Esophagus squamous epithelium (tissue), 5 donors: ENCODE measurements at regions not wholly inside any gene's neighbourhood (a gene's known extent, or its start where the extent isn't known, plus 50 kb on each side); places are given as distances from the start of the nearest gene placed in this dataset.

Experiments used
- DNase-seq: peaks from one replicate; lab custom pipeline; 2025; lab: John Stamatoyannopoulos, UW
- H3K27ac ChIP-seq, 4 donors: fragments of 200-600 bp; sonication (generic); one replicate each; pipeline ENCODE4 v1.5.1; 2016 to 2019; ENCODE audit warnings: mild to moderate bottlenecking in 1 of 4
- H3K27me3 ChIP-seq, 4 donors: fragments of 200-600 bp; sonication (generic); 1 replicate in 3 of 4; 2 replicates in 1 of 4; pipeline versions ENCODE4 v1.5.1 to v1.6.0; 2017 to 2021; ENCODE audit warnings: antibody characterized with exemption in 1 of 4
- H3K36me3 ChIP-seq, 3 donors: fragments of 200-600 bp; sonication (generic); one replicate each; pipeline ENCODE4 v1.5.1; 2016 to 2019
- H3K4me1 ChIP-seq, 3 donors: fragments of 200-600 bp; sonication (generic); one replicate each; pipeline ENCODE4 v1.5.1; 2017 to 2019
- H3K4me3 ChIP-seq, 4 donors: fragments of 200-600 bp; sonication (generic); 1 replicate in 3 of 4; 2 replicates in 1 of 4; pipeline ENCODE4 v1.5.1; 2016 to 2019; ENCODE audit warnings: mild to moderate bottlenecking in 2 of 4, moderate library complexity in 1 of 4
- H3K9me3 ChIP-seq, 3 donors: fragments of 200-600 bp; sonication (generic); one replicate each; pipeline ENCODE4 v1.5.1; 2016 to 2019
- CTCF ChIP-seq, 6 experiments: fragments of 450-650 bp in 4 of 6; fragments of 200-600 bp in 2 of 6; sonication (generic) in 2 of 6; IDR thresholded peaks; one replicate each; pipeline ENCODE4 v1.5.1; 2016 to 2019; ENCODE audit warnings: antibody characterized with exemption in 6 of 6, mild to moderate bottlenecking in 4 of 6, moderate library complexity in 4 of 6
- POLR2A ChIP-seq, 4 donors: fragments of 450-650 bp; IDR thresholded peaks; one replicate each; pipeline ENCODE4 v1.6.1; 2017; ENCODE audit warnings: antibody characterized with exemption in 4 of 4, mild to moderate bottlenecking in 4 of 4, moderate library complexity in 3 of 4
- WGBS, 2 donors: methylation state at CpG; one replicate each; pipeline ENCODE4 v1.1.5; 2018; 5-methylcytosine and 5-hydroxymethylcytosine counted together
- intact Hi-C: fragments of 100-400 bp; cut with DNase I; formaldehyde crosslinking; loops from one replicate; pipeline ENCODE4 v1.15.0; 2022
- donor health status: DM: yes; HTN: yes; CAD: no.

DNA sequence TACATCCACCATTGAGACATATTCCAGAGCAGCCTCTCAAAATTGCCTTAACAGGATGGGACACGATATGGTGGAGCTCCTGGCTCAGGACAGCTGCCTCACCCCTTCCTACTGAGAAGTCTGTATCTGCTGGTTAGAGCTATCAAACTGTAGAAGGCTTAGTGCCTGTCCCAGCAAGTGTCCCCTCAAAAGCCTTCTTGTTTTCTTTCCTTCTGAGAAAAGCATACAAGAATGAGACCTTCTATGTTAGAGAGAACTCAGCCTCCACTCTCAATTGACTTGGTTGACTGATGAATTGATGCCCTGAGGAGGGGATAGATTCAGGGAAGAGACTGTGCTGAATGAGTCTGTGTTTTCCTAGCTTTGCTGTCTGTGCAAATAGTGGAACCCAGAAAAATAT lies 2020.9 kb downstream of the TP53TG3F start:
- TF ChIP-seq CTCF (IDR thresholded peaks at IDR 0.05) (no peak), POLR2A (IDR thresholded peaks at IDR 0.05) (no peak)
- WGBS, 2 donors, result 20 to 29% methylated on average over 1 of the region's 1 CpG
- H3K27me3 ChIP-seq, result no peaks in the 10 kb centered on the region
- intact Hi-C loops, result no loop called here
- H3K9me3 ChIP-seq, result no peaks in the 10 kb centered on the region
- H3K36me3 ChIP-seq, result no peaks in the 10 kb centered on the region
- no peak for DNase-seq
- no peak overlapping the region for H3K4me3 ChIP-seq
- no peak overlapping the region for H3K27ac ChIP-seq
- no peaks in the 10 kb centered on the region for H3K4me1 ChIP-seq

DNA sequence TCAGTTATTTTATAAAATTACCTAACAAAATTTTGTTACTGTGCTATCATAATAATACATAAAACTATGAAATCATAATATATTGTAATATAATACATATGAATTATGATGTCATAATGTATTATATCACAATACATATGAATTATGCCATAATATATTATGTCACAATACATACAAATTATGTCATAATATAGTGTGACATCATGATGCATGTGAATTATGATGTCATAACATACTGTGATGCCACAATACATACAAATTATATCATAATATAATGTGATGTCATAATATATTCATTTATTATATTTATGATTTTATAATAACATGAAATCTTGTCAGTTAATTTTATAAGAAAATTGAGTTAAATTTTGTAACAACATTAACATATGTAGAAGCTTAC lies 2021.6 kb downstream of the TP53TG3F start:
- DNase-seq, result no peak
- H3K27ac ChIP-seq, result no peak overlapping the region
- intact Hi-C loops, result no loop called here
- H3K4me1 ChIP-seq, result no peaks in the 10 kb centered on the region
- no peaks in the 10 kb centered on the region for H3K27me3 ChIP-seq
- no peaks in the 10 kb centered on the region for H3K9me3 ChIP-seq
- no peak for TF ChIP-seq CTCF (IDR thresholded peaks at IDR 0.05)
- no peak for TF ChIP-seq POLR2A (IDR thresholded peaks at IDR 0.05)
- H3K36me3 ChIP-seq, result no peaks in the 10 kb centered on the region
- no peak overlapping the region for H3K4me3 ChIP-seq

DNA sequence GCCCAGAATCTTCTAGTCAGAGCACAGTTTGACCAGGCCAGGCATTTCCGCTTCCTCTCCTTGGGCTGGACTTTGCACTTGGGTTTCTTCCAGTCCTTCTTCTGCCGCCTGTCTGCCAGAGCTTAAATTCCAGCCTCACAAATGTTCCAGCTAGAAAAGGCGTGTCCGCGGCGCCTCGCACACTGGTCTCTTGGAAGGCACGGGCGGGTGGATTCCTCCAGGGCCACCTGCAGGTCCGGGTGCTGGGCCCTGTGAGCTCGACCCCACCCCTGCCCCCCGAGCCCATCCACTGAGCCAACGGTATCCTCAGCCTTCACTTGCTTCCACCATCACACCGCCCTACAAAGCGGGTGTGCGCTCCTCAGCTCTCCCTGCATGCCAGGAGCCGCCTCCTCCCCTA lies 2026.5 kb downstream of the TP53TG3F start:
- no peak overlapping the region for H3K27ac ChIP-seq
- intact Hi-C loops, result no loop called here
- no peak for TF ChIP-seq CTCF (IDR thresholded peaks at IDR 0.05)
- no peak for TF ChIP-seq POLR2A (IDR thresholded peaks at IDR 0.05)
- H3K4me3 ChIP-seq, result no peak overlapping the region
- 78 to 86% methylated on average over 13 to 17 of the region's 17 CpGs for WGBS, 2 donors
- H3K9me3 ChIP-seq, result no peaks in the 10 kb centered on the region
- no peaks in the 10 kb centered on the region for H3K36me3 ChIP-seq
- no peaks in the 10 kb centered on the region for H3K4me1 ChIP-seq
- no peak for DNase-seq
- H3K27me3 ChIP-seq, result no peaks in the 10 kb centered on the region

DNA sequence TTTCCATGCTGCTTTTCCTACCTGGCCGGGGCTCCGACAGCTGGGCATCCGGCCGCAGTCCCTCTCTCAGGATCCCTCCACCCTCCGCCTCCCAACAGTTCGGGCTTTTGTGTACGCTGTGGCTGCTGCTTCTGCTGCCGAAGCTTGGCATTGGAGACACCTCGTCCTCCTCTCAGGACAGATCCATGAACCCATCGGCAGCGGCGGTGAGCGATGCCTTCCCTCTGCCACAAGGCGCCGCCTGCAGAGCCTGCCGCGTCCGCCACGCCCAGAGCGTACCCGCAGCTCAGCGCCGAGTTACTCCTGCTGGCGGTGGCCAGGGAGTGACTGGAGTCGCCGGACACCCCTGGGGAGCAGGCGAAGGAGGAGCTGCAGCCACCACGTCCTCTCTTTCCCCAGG lies 2032.8 kb downstream of the TP53TG3F start:
- H3K27ac ChIP-seq, result no peak overlapping the region
- DNase-seq, result no peak
- H3K9me3 ChIP-seq, result no peaks in the 10 kb centered on the region
- H3K4me3 ChIP-seq, result no peak overlapping the region
- H3K4me1 ChIP-seq, result no peaks in the 10 kb centered on the region
- H3K27me3 ChIP-seq, result no peaks in the 10 kb centered on the region
- intact Hi-C loops, result no loop called here
- H3K36me3 ChIP-seq, result no peaks in the 10 kb centered on the region
- TF ChIP-seq POLR2A (IDR thresholded peaks at IDR 0.05) (no peak), CTCF (IDR thresholded peaks at IDR 0.05) (no peak)
- WGBS, 2 donors, result 79 to 84% methylated on average over 5 to 8 of the region's 28 CpGs

GRCh38 chr16:35497399-35497798 lies 2038.0 kb downstream of the TP53TG3F start:
- no peak for DNase-seq
- Histone ChIP-seq H3K4me3 (no peak overlapping the region), H3K9me3 (no peaks in the 10 kb centered on the region), H3K27me3 (no peaks in the 10 kb centered on the region), H3K27ac (no peak overlapping the region), H3K36me3 (no peaks in the 10 kb centered on the region), H3K4me1 (no peaks in the 10 kb centered on the region)
- intact Hi-C loops, result no loop called here
- WGBS, 2 donors, result 30 to 36% methylated on average over 1 of the region's 1 CpG
- no peak for TF ChIP-seq POLR2A (IDR thresholded peaks at IDR 0.05)
- TF ChIP-seq CTCF (IDR thresholded peaks at IDR 0.05), result no peak
